Activated naive CD4-positive, alpha-beta T cell treated with anti-CD3 and anti-CD28 coated beads, Interleukin-2, amount 50 U/mL, for 72 hours (primary cell): ENCODE measurements at regions not wholly inside any gene's neighbourhood (a gene's known extent, or its start where the extent isn't known, plus 50 kb on each side); places are given as distances from the start of the nearest gene placed in this dataset.

Experiments used
- ATAC-seq, 2 donors: fragments of 150-1000 bp; cut with Tn5 transposase; 2 replicates each; pipeline ENCODE4 v1.10.0; 2021; ENCODE audit warnings: mild to moderate bottlenecking in 2 of 2, moderate library complexity in 2 of 2
- DNase-seq, 2 donors: peaks; one replicate each; pipeline ENCODE4 v3.0.0; 2021 to 2022; ENCODE audit warnings: low spot score in 2 of 2
- H3K27ac Mint-ChIP-seq, 2 donors: one replicate each; pipeline ENCODE4 v1.8.0; 2022; ENCODE audit warnings: mild to moderate bottlenecking in 2 of 2, mixed read lengths in 2 of 2
- H3K36me3 Mint-ChIP-seq, 2 donors: one replicate each; pipeline ENCODE4 v1.8.0; 2022; ENCODE audit warnings: mixed read lengths in 2 of 2
- H3K9me3 Mint-ChIP-seq, 2 donors: one replicate each; pipeline ENCODE4 v1.8.0; 2022; ENCODE audit warnings: mixed read lengths in 2 of 2

DNA sequence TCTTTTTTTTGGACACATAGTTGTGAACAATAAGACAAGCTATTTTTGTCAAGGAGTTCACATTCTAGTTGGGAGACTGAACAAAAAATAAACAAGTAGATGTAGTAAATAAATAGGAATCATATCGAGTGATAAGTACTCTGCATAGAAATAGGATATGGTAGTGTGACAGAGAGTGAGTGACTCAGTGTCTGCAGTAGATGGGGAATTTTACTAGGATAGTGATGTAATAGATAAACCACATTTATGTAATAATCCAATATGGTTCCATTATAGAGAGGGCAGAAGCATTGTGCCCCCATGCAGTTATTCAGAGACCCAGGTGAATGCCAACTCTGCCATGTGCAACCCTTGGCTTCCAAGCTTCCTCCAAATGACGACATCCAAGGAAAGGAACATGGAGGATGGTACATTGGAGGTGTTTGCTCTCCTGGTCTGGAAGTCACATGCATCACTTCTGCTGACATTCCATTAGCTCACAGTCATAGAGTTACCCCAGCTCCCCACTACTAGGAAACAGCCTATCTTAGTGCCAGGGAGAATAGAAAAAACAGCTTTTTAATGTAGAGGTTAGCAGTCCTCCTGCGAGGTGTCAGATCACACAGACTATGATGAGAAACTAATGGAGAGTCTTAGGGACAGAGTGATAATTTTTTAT lies 595.4 kb downstream of the NYAP2 start:
- H3K36me3 Mint-ChIP-seq = no peaks in the 10 kb centered on the region
- DNase-seq (no peak), ATAC-seq (no peak)
- no peak overlapping the region for H3K27ac Mint-ChIP-seq
- H3K9me3 Mint-ChIP-seq = peaks cover 0 to 8% of the 10 kb centered on the region in 2 donors

DNA sequence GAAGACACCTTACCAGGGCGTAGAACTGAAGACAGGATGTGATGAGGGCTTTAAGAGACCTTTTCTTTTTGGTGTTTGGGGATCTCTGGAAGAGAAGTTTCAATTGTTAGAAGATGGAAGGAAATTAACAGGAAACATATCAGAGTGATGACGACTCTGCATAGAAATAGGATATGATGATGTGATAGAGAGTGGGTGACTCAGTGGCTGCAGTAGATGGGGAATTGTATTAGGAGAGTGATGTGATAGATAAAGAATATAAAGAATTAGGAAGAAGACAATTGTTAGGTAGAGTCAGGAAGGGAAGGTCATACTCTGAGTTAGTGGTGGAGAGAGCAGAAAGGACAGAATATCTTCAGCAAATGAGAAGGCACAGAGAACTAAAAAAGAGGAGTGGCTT lies 593.9 kb downstream of the NYAP2 start:
- Mint-ChIP-seq H3K36me3 (no peaks in the 10 kb centered on the region), H3K27ac (no peak overlapping the region), H3K9me3 (peaks cover 0 to 8% of the 10 kb centered on the region in 2 donors)
- DNase-seq (no peak), ATAC-seq (no peak)

DNA sequence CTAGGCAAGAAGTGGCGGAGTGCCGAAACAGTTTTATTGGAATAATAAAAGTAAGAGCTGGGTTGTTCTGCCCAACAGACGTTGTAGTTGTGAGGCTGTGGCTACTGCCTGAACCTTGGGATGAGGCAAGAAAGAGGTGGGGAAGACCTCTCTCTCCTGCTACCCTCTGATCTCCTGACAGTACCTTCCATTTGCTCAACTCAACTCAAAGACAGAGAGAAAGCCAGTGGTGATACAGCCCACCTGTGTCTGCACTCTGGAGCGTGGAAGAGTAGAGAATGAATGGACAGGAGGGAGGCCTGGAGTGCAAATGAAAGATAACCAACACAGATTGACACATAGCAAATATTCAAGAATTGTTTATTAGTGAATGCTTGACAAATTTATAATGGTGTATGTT lies 590.3 kb downstream of the NYAP2 start:
- Mint-ChIP-seq H3K27ac (no peak overlapping the region), H3K9me3 (peaks cover 0 to 8% of the 10 kb centered on the region in 2 donors), H3K36me3 (no peaks in the 10 kb centered on the region)
- DNase-seq (no peak), ATAC-seq (peak; percentile 52 to 61)

DNA sequence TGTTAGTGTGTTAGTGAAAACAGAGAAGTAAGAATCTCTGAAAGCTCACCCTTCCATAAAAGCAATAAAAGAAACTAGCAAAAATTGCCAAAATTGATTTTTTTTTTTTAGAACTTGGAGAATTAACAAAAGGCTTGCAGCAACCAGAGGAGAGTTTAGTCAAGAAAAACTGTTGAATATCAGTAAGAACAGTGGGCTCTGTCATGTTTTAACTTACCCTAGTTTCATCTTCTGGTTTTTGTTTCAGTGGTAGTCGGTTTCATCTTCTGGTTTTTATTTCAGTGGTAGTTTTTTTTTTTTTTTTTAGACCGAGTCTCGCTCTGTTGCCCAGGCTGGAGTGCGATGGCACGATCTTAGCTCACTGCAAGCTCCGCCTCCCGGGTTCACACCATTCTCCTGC lies 580.9 kb downstream of the NYAP2 start:
- Mint-ChIP-seq H3K36me3 (no peaks in the 10 kb centered on the region), H3K9me3 (peaks cover 0 to 4% of the 10 kb centered on the region in 2 donors), H3K27ac (no peak overlapping the region)
- DNase-seq (no peak), ATAC-seq (no peak)

DNA sequence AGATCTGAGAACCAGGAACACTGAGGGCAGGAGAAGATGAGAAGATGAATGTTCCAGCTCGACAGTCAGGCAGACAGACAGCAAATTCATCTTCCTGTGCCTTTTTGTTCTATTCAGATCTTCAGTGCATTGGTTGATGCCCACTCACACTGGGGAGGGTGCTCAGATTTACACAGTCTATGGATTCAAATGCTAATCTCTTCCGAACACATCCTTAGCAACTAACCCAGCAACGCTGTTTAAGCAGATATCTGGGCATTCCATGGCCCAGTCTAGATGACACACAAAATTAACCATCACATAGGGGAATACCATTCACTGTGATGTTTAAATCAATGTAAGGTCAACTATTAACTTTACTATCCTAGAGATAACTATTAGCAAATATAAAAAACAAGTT lies 571.9 kb downstream of the NYAP2 start:
- ATAC-seq (no peak), DNase-seq (no peak)
- Mint-ChIP-seq H3K36me3 (no peaks in the 10 kb centered on the region), H3K9me3 (peaks cover 5 to 6% of the 10 kb centered on the region in 2 donors), H3K27ac (no peak overlapping the region)

GRCh38 chr2:225948903-225949302 lies 549.4 kb downstream of the NYAP2 start:
- ATAC-seq (no peak), DNase-seq (no peak)
- Mint-ChIP-seq H3K9me3 (peaks cover 12 to 22% of the 10 kb centered on the region in 2 donors), H3K36me3 (peaks cover 0 to 27% of the 10 kb centered on the region in 2 donors), H3K27ac (no peak overlapping the region)

DNA sequence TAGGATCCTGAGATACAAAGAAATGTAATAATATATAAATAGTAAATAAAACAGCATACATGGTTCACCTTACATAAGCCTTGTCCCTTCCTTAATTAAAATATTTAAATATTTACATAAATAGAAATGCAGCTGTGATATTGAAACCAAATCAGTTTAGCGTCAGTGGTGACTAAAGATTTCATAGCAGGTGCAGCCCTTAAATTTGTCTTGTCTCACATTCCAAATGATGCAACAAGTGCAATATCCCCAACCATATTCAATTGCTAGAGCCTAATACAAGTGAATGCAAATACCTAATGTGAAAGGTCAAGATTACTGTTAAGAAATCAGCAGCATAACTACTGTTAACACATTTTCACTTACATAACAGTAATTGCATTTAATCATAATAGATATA lies 539.5 kb downstream of the NYAP2 start:
- DNase-seq (no peak), ATAC-seq (no peak)
- Mint-ChIP-seq H3K27ac (no peak overlapping the region), H3K9me3 (peaks cover 3 to 5% of the 10 kb centered on the region in 2 donors), H3K36me3 (no peaks in the 10 kb centered on the region)

DNA sequence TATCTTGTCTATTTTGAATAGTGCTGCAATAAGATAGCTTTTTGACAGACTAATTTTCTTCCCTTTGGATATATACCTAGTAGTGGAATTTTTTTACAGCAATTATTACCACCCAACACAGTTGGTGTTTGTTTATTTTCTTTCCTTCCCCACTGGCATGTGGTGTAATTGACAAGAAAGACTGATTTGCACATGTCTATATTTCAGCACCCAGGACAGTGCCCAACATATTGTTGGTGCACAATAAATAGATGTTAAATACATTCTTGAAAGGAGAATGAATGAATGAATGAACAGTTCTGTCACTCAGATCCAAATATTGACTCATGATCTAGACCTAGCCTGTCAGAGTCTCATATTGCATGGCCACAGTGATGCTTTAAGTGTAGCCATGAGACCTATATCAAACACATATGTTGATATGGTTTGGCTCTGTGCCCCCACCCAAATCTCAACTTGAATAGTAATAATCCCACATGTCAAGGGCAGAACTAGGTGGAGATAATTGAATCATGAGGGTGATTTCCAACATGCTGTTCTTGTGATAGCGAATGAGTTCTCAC lies 538.2 kb downstream of the NYAP2 start:
- DNase-seq (no peak), ATAC-seq (no peak)
- Mint-ChIP-seq H3K27ac (no peak overlapping the region), H3K36me3 (no peaks in the 10 kb centered on the region), H3K9me3 (peaks cover 3 to 5% of the 10 kb centered on the region in 2 donors)

- ATAC-seq = no peak
- DNase-seq = no peak
- no peaks in the 10 kb centered on the region for H3K36me3 Mint-ChIP-seq
- peaks cover 3 to 5% of the 10 kb centered on the region in 2 donors for H3K9me3 Mint-ChIP-seq
- no peak overlapping the region for H3K27ac Mint-ChIP-seq
These were observed 533.4 kb downstream of the NYAP2 start for GRCh38 chr2:225932811-225933413.

DNA sequence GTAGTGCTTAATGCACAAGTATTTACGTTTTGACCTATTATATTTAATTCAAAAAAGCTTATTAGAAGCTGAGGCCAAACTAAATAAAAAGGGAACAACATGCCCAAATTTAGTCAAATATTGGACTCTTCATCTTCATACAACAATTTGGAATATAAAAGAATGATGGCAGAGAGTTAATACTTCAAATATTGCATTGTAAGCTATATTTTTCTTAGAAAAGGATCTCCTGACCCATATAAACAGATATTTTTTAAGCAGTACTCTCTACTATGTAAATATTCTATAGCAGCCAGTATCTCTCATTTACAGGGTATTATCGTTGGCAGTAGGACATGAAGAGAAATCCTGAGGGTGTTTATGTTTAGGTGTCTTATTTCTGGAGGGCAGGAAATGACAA lies 531.2 kb downstream of the NYAP2 start:
- no peaks in the 10 kb centered on the region for H3K36me3 Mint-ChIP-seq
- no peak overlapping the region for H3K27ac Mint-ChIP-seq

DNA sequence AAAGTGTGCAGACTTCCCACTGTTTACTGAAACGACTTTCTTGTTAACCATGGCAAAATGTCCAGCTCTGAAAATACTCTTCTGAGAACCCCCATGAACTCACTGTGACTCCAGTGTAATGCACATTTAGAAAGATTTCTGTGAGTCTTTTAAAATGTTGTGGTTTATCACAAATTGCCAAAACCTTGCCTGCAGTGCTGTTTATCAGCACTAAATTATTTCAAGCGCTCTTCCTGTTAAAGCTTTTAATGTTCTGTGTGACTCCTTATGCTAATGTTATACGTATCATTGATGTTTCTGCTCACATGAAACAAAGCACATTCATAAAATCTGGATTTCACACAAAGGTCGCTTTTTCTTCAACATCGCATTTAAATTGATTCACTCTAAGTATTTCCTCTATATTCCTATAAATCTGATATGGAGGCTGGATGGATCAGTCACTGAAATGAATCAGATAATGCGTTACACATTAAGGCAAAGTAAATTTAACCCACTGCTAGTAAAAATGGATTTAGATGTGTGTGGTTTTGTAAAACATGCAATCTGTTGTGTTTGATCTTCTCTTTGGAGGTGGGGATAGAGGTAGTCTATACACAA lies 521.2 kb downstream of the NYAP2 start:
- peaks cover 0 to 11% of the 10 kb centered on the region in 2 donors for H3K36me3 Mint-ChIP-seq
- ATAC-seq (no peak), DNase-seq (no peak)
- no peak overlapping the region for H3K27ac Mint-ChIP-seq
- peaks cover 17 to 22% of the 10 kb centered on the region in 2 donors for H3K9me3 Mint-ChIP-seq

More for the DNA sequence above, 531.2 kb downstream of the NYAP2 start:
- no peak for DNase-seq
- no peak for ATAC-seq
- no peaks in the 10 kb centered on the region for H3K9me3 Mint-ChIP-seq

- no peak for DNase-seq
- H3K36me3 Mint-ChIP-seq = peaks cover 0 to 11% of the 10 kb centered on the region in 2 donors
These were observed 517.2 kb downstream of the NYAP2 start for GRCh38 chr2:225916692-225917091.

DNA sequence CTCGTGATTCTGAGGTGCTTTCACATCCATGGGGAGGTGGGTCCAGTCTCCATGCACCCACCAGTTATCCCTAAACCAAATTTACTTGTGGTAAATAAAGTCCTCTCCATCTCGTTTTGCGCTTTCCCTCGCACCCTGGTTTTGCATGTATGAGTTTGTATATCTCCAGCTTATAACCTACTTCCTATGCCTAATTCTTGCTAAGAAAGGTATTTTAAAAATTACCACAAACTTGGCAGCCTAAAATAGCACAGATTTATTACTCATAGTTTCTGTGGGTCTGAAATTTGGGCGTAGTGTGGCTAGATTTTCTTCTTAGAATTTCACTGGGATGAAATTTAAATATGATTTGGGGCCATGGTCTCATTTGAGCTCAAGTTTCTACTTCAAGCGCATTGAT lies 511.5 kb downstream of the NYAP2 start:
- DNase-seq (no peak), ATAC-seq (no peak)
- no peaks in the 10 kb centered on the region for H3K9me3 Mint-ChIP-seq
- no peak overlapping the region for H3K27ac Mint-ChIP-seq
- no peaks in the 10 kb centered on the region for H3K36me3 Mint-ChIP-seq

More at GRCh38 chr2:225916692-225917091, 517.2 kb downstream of the NYAP2 start:
- H3K9me3 Mint-ChIP-seq = peaks cover 17 to 22% of the 10 kb centered on the region in 2 donors
- H3K27ac Mint-ChIP-seq = no peak overlapping the region
- ATAC-seq = no peak

GRCh38 chr2:225895126-225895525 lies 495.6 kb downstream of the NYAP2 start:
- Mint-ChIP-seq H3K9me3 (no peaks in the 10 kb centered on the region), H3K36me3 (no peaks in the 10 kb centered on the region), H3K27ac (no peak overlapping the region)
- no peak for ATAC-seq
- no peak for DNase-seq

- H3K36me3 Mint-ChIP-seq = no peaks in the 10 kb centered on the region
- no peak for DNase-seq
- no peaks in the 10 kb centered on the region for H3K9me3 Mint-ChIP-seq
- no peak overlapping the region for H3K27ac Mint-ChIP-seq
- no peak for ATAC-seq
These were observed 494.9 kb downstream of the NYAP2 start for GRCh38 chr2:225894236-225894980.

DNA sequence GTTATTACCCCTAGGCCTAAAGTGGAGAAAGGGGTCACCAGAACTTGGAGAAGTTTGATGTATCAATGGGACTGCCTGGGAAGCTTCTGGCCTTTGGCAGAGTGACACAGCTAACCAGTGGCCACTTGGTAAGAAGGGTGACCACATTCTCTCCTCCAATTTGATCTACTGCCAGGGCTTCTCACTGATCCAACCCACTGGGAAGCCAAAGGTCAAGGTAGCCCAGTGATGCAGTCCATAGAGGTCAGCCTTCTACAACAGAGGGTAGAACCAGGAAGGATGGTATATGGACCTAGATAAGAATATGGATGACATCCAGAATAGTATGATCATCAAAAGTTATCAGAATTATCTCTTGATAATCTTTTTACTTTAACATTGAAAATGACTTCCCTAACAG lies 493.6 kb downstream of the NYAP2 start:
- Mint-ChIP-seq H3K9me3 (no peaks in the 10 kb centered on the region), H3K27ac (no peak overlapping the region), H3K36me3 (no peaks in the 10 kb centered on the region)
- DNase-seq (no peak), ATAC-seq (no peak)

DNA sequence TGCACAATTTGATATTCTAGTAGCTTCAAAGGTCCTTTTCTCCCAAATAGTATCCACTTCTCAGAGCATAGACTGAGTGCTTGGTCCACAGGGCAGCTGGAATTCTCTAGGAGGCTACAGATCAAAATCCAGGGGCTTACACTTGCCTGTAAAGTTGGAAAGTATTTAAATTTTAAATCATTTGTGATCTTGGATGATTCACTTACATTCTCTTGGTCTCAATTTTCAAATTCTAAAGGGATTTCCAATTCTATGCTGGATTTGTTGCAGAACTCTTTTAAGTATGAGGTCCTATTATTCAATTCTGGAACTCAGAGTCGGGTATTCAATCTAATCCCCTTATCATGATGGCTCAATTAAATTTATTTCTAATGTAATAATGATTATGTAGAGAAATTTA lies 492.3 kb downstream of the NYAP2 start:
- ATAC-seq = no peak
- no peak for DNase-seq
- no peak overlapping the region for H3K27ac Mint-ChIP-seq
- H3K36me3 Mint-ChIP-seq = no peaks in the 10 kb centered on the region
- H3K9me3 Mint-ChIP-seq = no peaks in the 10 kb centered on the region
